ENCODE measurements at regions not wholly inside any gene's neighbourhood (a gene's known extent, or its start where the extent isn't known, plus 50 kb on each side); places are given as distances from the start of the nearest gene placed in this dataset.

GRCh38 chr4:170667814-170668213 is 578.1 kb upstream of the AADAT start:
- Histone ChIP-seq H3K36me3 (ENCODE audit: control insufficient read depth, insufficient read depth, low read length) (no peaks in the 10 kb centered on the region), H3K27me3 (ENCODE audit: control insufficient read depth, insufficient read depth, low read length) (no peaks in the 10 kb centered on the region), H3K4me3 (ENCODE audit: low read depth, low read length) (no peak overlapping the region)
- FAIRE-seq: no peak
- TF ChIP-seq, protein P1, sequence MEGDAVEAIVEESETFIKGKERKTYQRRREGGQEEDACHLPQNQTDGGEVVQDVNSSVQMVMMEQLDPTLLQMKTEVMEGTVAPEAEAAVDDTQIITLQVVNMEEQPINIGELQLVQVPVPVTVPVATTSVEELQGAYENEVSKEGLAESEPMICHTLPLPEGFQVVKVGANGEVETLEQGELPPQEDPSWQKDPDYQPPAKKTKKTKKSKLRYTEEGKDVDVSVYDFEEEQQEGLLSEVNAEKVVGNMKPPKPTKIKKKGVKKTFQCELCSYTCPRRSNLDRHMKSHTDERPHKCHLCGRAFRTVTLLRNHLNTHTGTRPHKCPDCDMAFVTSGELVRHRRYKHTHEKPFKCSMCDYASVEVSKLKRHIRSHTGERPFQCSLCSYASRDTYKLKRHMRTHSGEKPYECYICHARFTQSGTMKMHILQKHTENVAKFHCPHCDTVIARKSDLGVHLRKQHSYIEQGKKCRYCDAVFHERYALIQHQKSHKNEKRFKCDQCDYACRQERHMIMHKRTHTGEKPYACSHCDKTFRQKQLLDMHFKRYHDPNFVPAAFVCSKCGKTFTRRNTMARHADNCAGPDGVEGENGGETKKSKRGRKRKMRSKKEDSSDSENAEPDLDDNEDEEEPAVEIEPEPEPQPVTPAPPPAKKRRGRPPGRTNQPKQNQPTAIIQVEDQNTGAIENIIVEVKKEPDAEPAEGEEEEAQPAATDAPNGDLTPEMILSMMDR (IDR thresholded peaks at IDR 0.05; ENCODE audit: insufficient read depth, low read length, severe bottlenecking): no peak
- DNase-seq (ENCODE audit: low read depth): no peak

DNA sequence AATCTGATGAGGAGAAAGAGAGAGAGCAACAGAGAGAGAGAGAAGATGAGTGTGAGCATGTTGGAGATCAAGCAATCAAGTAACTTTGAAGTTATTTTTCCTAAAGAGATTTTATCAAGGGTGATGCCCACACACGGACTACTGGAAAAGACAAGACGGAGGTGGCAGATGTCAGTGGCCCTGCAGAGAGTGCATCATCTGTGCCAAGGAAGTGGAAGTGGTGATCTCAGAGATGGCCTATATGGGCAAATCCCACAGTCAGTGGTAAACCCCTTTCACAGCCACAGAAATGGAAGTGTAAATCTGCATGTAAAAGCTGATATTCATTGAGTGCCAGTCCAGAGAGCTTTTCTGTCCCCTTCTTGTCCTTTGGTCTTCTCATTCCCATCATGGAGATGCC is 577.2 kb upstream of the AADAT start:
- no peak for FAIRE-seq
- Histone ChIP-seq H3K36me3 (ENCODE audit: control insufficient read depth, insufficient read depth, low read length) (no peaks in the 10 kb centered on the region), H3K4me3 (ENCODE audit: low read depth, low read length) (no peak overlapping the region), H3K27me3 (ENCODE audit: control insufficient read depth, insufficient read depth, low read length) (no peaks in the 10 kb centered on the region)
- no peak for DNase-seq (ENCODE audit: low read depth)
- TF ChIP-seq, protein P1 (IDR thresholded peaks at IDR 0.05; ENCODE audit: insufficient read depth, low read length, severe bottlenecking): no peak

GRCh38 chr4:170662250-170662649 is 572.5 kb upstream of the AADAT start:
- no peaks in the 10 kb centered on the region for H3K27me3 ChIP-seq (ENCODE audit: control insufficient read depth, insufficient read depth, low read length)
- FAIRE-seq: no peak

DNA sequence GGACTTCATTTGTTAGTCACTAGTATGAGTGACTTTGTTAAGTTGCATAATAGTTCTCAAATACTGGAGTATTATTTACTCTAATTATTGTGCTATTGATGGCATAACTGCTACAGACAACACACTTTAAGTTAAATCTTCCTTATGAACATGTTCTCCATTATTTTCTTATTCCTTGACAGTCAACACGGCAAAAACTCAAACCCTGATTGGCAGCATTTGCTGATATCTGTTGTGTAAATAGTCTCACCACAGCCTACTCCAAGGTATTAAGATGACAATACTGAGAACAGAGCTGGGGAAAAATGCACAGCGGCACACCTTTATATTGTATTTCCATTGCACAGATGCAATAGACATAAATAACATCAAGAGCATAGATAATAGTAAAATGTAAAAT is 568.0 kb upstream of the AADAT start:
- DNase-seq (ENCODE audit: low read depth): peak; percentile 25
- no peak for FAIRE-seq
- Histone ChIP-seq H3K27me3 (ENCODE audit: control insufficient read depth, insufficient read depth, low read length) (no peaks in the 10 kb centered on the region), H3K4me3 (ENCODE audit: low read depth, low read length) (no peak overlapping the region), H3K36me3 (ENCODE audit: control insufficient read depth, insufficient read depth, low read length) (no peaks in the 10 kb centered on the region)
- TF ChIP-seq, protein P1 (IDR thresholded peaks at IDR 0.05; ENCODE audit: insufficient read depth, low read length, severe bottlenecking): no peak

More at GRCh38 chr4:170662250-170662649, 572.5 kb upstream of the AADAT start:
- Histone ChIP-seq H3K36me3 (ENCODE audit: control insufficient read depth, insufficient read depth, low read length) (no peaks in the 10 kb centered on the region), H3K4me3 (ENCODE audit: low read depth, low read length) (no peak overlapping the region)
- no peak for DNase-seq (ENCODE audit: low read depth)
- TF ChIP-seq, protein P1 (IDR thresholded peaks at IDR 0.05; ENCODE audit: insufficient read depth, low read length, severe bottlenecking): no peak

- Histone ChIP-seq H3K27me3 (ENCODE audit: control insufficient read depth, insufficient read depth, low read length) (no peaks in the 10 kb centered on the region), H3K4me3 (ENCODE audit: low read depth, low read length) (no peak overlapping the region), H3K36me3 (ENCODE audit: control insufficient read depth, insufficient read depth, low read length) (no peaks in the 10 kb centered on the region)
- DNase-seq (ENCODE audit: low read depth) (no peak), FAIRE-seq (no peak)
- TF ChIP-seq, protein P1 (IDR thresholded peaks at IDR 0.05; ENCODE audit: insufficient read depth, low read length, severe bottlenecking): no peak
Observed at GRCh38 chr4:170656506-170656905, 566.8 kb upstream of the AADAT start.

GRCh38 chr4:170652571-170652970 is 562.8 kb upstream of the AADAT start:
- Histone ChIP-seq H3K27me3 (ENCODE audit: control insufficient read depth, insufficient read depth, low read length) (no peaks in the 10 kb centered on the region), H3K4me3 (ENCODE audit: low read depth, low read length) (no peak overlapping the region), H3K36me3 (ENCODE audit: control insufficient read depth, insufficient read depth, low read length) (no peaks in the 10 kb centered on the region)
- FAIRE-seq: no peak
- TF ChIP-seq, protein P1 (IDR thresholded peaks at IDR 0.05; ENCODE audit: insufficient read depth, low read length, severe bottlenecking): no peak
- no peak for DNase-seq (ENCODE audit: low read depth)

Data from bronchial epithelial cell (primary cell).